ENCODE measurements at regions not wholly inside any gene's neighbourhood (a gene's known extent, or its start where the extent isn't known, plus 50 kb on each side); places are given as distances from the start of the nearest gene placed in this dataset.

DNA sequence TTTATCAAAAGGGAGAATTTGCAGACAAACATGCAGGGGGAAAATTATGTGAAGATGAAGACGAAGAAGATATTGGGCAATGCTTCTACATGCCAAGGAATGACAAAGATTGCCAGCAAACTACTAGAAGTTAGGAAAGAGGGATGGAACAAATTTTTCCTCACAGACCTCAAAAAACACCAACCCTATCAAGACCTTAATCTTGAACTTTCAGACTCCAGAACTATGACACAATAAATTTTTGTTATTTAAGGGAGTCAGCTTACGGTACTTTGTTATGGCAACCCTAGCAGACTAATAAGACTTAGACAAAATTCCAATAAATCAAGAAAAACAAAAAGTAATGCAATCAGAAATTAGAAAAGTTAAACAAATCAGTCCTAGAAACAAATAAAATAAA, 280.0 kb upstream of the GNAI1 start:
- ChIA-PET POLR2A (no interaction called here), CTCF (interaction anchor here (2.6 kb wide), 1 partner anchor 10 kb away, joined by 5 read pairs; no protein-coding TSS in a partner anchor)
- intact Hi-C loops (cut with micrococcal nuclease) (no loop called here), dilution Hi-C loops (cut with MboI; ENCODE audit: extremely low pct_ligation_motif_present, low sequenced_read_pairs) (no loop called here)
- Histone ChIP-seq H3K27me3 (ENCODE audit: control insufficient read depth in 2 of 2, insufficient read depth in 2 of 2, low read length in 2 of 2) (no peaks in the 10 kb centered on the region), H3K36me3 (ENCODE audit: control insufficient read depth in 2 of 2, extremely low read depth in 1 of 2, insufficient read depth in 2 of 2, low read length in 2 of 2) (no peaks in the 10 kb centered on the region), H4K20me1 (replicated peaks; ENCODE audit: control insufficient read depth, extremely low read depth, insufficient read depth, low read length) (no peaks in the 10 kb centered on the region), H3K79me2 (ENCODE audit: control insufficient read depth, insufficient read depth, low read length) (no peaks in the 10 kb centered on the region), H3K9me3 (replicated peaks; ENCODE audit: control insufficient read depth, insufficient read depth, low read length) (no peaks in the 10 kb centered on the region), H3K27ac (ENCODE audit: insufficient read depth, low read depth, low read length) (no peak overlapping the region), H3K9me1 (replicated peaks; ENCODE audit: control insufficient read depth, extremely low read depth, insufficient read depth, low read length) (no peaks in the 10 kb centered on the region), H3K4me3 (replicated peaks in 1 of 3; ENCODE audit: insufficient read depth in 1 of 3, low read depth in 1 of 3, low read length in 3 of 3) (no peak overlapping the region), H2AFZ (ENCODE audit: low read depth, low read length) (no peak overlapping the region), H3K9ac (replicated peaks; ENCODE audit: extremely low read depth, insufficient read depth, low read length) (no peak overlapping the region), H3K4me2 (ENCODE audit: insufficient read depth, low read length) (no peak overlapping the region), H3K4me1 (ENCODE audit: control insufficient read depth, extremely low read depth, insufficient read depth, low read length) (no peaks in the 10 kb centered on the region)
- no peak for FAIRE-seq
- BruUV-seq (replicated peaks) = no TSS peak
- DNase-seq (ENCODE audit: low read depth, low spot score) = no peak
- TF ChIP-seq GATA2 (IDR thresholded peaks at IDR 0.05; ENCODE audit: insufficient read depth, insufficient read length, low read depth, low read length) (no peak), CTCF (IDR thresholded peaks at IDR 0.05; ENCODE audit: extremely low read depth in 1 of 2, insufficient read depth in 1 of 2, low read depth in 1 of 2, low read length in 2 of 2) (no peak), MYC (IDR thresholded peaks at IDR 0.05; ENCODE audit: low read depth, low read length) (no peak), FOS (IDR thresholded peaks at IDR 0.05; ENCODE audit: borderline replicate concordance, insufficient read depth, low read length) (no peak), POLR2AphosphoS5 (IDR thresholded peaks at IDR 0.05; ENCODE audit: insufficient read depth, low read depth, low read length) (no peak), EZH2 (IDR thresholded peaks at IDR 0.05; ENCODE audit: borderline replicate concordance, low read depth, low read length, severe bottlenecking) (no peak), JUN (IDR thresholded peaks at IDR 0.05; ENCODE audit: borderline replicate concordance, insufficient read depth, insufficient read length, low read depth) (no peak), POLR2A (IDR thresholded peaks at IDR 0.05; ENCODE audit: low read depth, low read length) (no peak)
- TF ChIP-seq, protein P1, sequence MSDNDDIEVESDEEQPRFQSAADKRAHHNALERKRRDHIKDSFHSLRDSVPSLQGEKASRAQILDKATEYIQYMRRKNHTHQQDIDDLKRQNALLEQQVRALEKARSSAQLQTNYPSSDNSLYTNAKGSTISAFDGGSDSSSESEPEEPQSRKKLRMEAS (IDR thresholded peaks at IDR 0.05; ENCODE audit: insufficient read depth, insufficient read length) = no peak

Measured in endothelial cell of umbilical vein (primary cell).